T-cell (primary cell): ENCODE measurements at regions not wholly inside any gene's neighbourhood (a gene's known extent, or its start where the extent isn't known, plus 50 kb on each side); places are given as distances from the start of the nearest gene placed in this dataset.

Source experiments
- ATAC-seq, 4 experiments: fragments of 200-7000 bp in 3 of 4; fragments of 150-1000 bp in 1 of 4; cut with Tn5 transposase; replicated peaks in 1 of 4; 1 replicate in 3 of 4; 2 replicates in 1 of 4; pipeline ENCODE4 v1.10.0; 2021; ENCODE audit warnings: moderate library complexity in 3 of 4, mild to moderate bottlenecking in 2 of 4, moderate number of reproducible peaks in 1 of 4
- CTCF ChIA-PET, 2 donors: fragments of 300-600 bp; sonication (Branson Sonifier 250); formaldehyde crosslinking; loops; one replicate each; lab custom pipeline; 2022; ENCODE audit warnings: antibody characterized with exemption in 2 of 2; lab: Charles Lee
- POLR2A ChIA-PET, 2 donors: fragments of 300-600 bp; sonication (Branson Sonifier 250); formaldehyde crosslinking; loops; one replicate each; lab custom pipeline; 2022; ENCODE audit warnings: antibody characterized with exemption in 2 of 2; lab: Charles Lee
- DNase-seq, 35 experiments: peaks; one replicate each; pipeline versions ENCODE4 v3.0.0 to v3.0.0-alpha.2; 2013 to 2023
- H3K27ac ChIP-seq: one replicate; pipeline ENCODE4 v1.5.1; 2013; ENCODE audit warnings: low read length
- H3K27me3 ChIP-seq, 2 experiments: replicated peaks in 1 of 2; 1 replicate in 1 of 2; 2 replicates in 1 of 2; pipeline versions ENCODE4 v1.6.1 to v1.7.0; 2013; ENCODE audit warnings: low read length in 1 of 2, mixed read lengths in 1 of 2; ENCODE audit not compliant: control insufficient read depth in 2 of 2, insufficient read depth in 2 of 2; ENCODE audit errors: extremely low read depth in 1 of 2
- H3K36me3 ChIP-seq, 2 donors: 1 replicate in 1 of 2; 2 replicates in 1 of 2; pipeline versions ENCODE4 v1.6.1 to v1.7.0; 2013; ENCODE audit warnings: low read length in 1 of 2; ENCODE audit not compliant: control insufficient read depth in 2 of 2, insufficient read depth in 1 of 2; ENCODE audit errors: extremely low read depth in 1 of 2
- H3K4me1 ChIP-seq, 2 experiments: 1 replicate in 1 of 2; 2 replicates in 1 of 2; pipeline versions ENCODE4 v1.6.1 to v1.7.0; 2013; ENCODE audit warnings: low read length in 2 of 2, mixed read lengths in 1 of 2; ENCODE audit not compliant: insufficient read depth in 2 of 2, control insufficient read depth in 1 of 2; ENCODE audit errors: extremely low read depth in 1 of 2
- H3K4me3 ChIP-seq, 2 donors: 1 replicate in 1 of 2; 2 replicates in 1 of 2; pipeline versions ENCODE4 v1.5.1 to v1.7.0; 2013; ENCODE audit warnings: mild to moderate bottlenecking in 2 of 2, low read length in 1 of 2, moderate library complexity in 1 of 2; ENCODE audit not compliant: control insufficient read depth in 1 of 2; ENCODE audit errors: extremely low read depth in 1 of 2
- H3K9me3 ChIP-seq: 2 replicates; pipeline ENCODE4 v1.7.0; 2013
- H3K27ac Mint-ChIP-seq, 2 donors: one replicate each; pipeline ENCODE4 v1.8.0; 2020 to 2021; ENCODE audit warnings: mild to moderate bottlenecking in 2 of 2, mixed read lengths in 2 of 2
- H3K27me3 Mint-ChIP-seq, 2 donors: one replicate each; pipeline ENCODE4 v1.8.0; 2021 to 2022; ENCODE audit warnings: mixed read lengths in 2 of 2
- H3K36me3 Mint-ChIP-seq: one replicate; pipeline ENCODE4 v1.8.0; 2021; ENCODE audit warnings: mixed read lengths
- H3K4me1 Mint-ChIP-seq, 3 donors: one replicate each; pipeline ENCODE4 v1.8.0; 2020 to 2022; ENCODE audit warnings: mixed read lengths in 3 of 3, mild to moderate bottlenecking in 1 of 3
- H3K4me3 Mint-ChIP-seq, 3 donors: one replicate each; pipeline ENCODE4 v1.8.0; 2020 to 2022; ENCODE audit warnings: mild to moderate bottlenecking in 3 of 3, mixed read lengths in 3 of 3, moderate library complexity in 3 of 3
- H3K9me3 Mint-ChIP-seq, 3 donors: one replicate each; pipeline ENCODE4 v1.8.0; 2020 to 2022; ENCODE audit warnings: mixed read lengths in 3 of 3
- WGBS: methylation state at CpG from one replicate; pipeline ENCODE4 v1.1.5; 2013; ENCODE audit warnings: missing lambda C conversion rate; ENCODE audit not compliant: insufficient coverage; 5-methylcytosine and 5-hydroxymethylcytosine counted together

DNA sequence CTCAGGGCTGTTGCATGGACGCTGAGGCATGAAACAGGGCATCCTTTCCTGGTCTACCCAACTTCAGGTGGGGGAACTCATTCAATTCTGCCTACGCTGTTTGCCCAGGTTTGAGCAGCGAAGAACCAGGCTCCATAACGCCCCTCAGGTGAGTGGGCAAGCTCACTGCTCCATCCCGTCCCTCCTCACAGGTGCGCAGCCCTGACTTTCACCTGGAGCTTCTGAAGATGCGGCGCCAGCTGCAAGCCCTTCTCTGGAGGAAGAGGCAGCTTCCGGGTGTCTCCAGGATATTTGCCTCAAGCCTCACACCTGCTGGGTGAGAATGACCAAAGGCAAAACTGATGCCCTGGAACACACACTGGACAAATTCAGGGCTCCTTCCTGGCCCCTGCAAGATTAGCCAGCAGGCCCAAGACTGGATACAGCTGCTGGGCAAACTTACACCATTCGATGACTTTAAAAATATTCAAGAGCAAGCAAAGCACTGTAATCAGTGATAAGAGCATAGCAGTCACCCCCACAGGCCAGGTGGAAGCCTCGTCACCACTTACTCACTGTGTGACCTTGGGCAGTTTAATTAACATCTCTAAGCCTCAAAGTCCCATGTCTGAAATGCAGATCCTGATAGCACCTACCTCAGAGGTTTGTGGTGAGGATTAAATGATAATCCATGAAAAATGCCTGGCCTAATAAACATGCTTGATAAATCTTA, 97.7 kb downstream of the GYPC start:
- ChIA-PET POLR2A (no interaction called here), CTCF (no interaction called here)
- Histone ChIP-seq H3K9me3 (no peaks in the 10 kb centered on the region), H3K36me3 (no peaks in the 10 kb centered on the region), H3K4me3 (no peak overlapping the region), H3K27ac (no peak overlapping the region), H3K4me1 (peaks cover 6 to 8% of the 10 kb centered on the region in 2 experiments), H3K27me3 (no peaks in the 10 kb centered on the region)
- no peaks in the 10 kb centered on the region for H3K27me3 Mint-ChIP-seq
- H3K36me3 Mint-ChIP-seq, result no peaks in the 10 kb centered on the region
- no peak overlapping the region for H3K4me3 Mint-ChIP-seq
- H3K4me1 Mint-ChIP-seq, result peaks cover 17 to 29% (median 17%) of the 10 kb centered on the region in 3 donors
- ATAC-seq, result no peak
- WGBS, result 91% methylated on average over 10 of the region's 11 CpGs
- no peak for DNase-seq
- H3K9me3 Mint-ChIP-seq, result peaks cover 0 to 6% (median 0%) of the 10 kb centered on the region in 3 donors
- peak overlapping the region in 1 of 2 donors; percentile 76 for H3K27ac Mint-ChIP-seq

- Histone ChIP-seq H3K36me3 (no peaks in the 10 kb centered on the region), H3K9me3 (no peaks in the 10 kb centered on the region), H3K4me1 (peaks cover 8 to 9% of the 10 kb centered on the region in 2 experiments), H3K27me3 (no peaks in the 10 kb centered on the region), H3K4me3 (no peak overlapping the region), H3K27ac (no peak overlapping the region)
- Mint-ChIP-seq H3K9me3 (peaks cover 0 to 6% (median 0%) of the 10 kb centered on the region in 3 donors), H3K36me3 (no peaks in the 10 kb centered on the region), H3K27ac (peak overlapping the region; percentile 66 to 76), H3K4me1 (peaks cover 18 to 37% (median 23%) of the 10 kb centered on the region in 3 donors), H3K4me3 (no peak overlapping the region), H3K27me3 (no peaks in the 10 kb centered on the region)
- ChIA-PET CTCF (no interaction called here), POLR2A (no interaction called here)
- DNase-seq (peak in 1 of 35 experiments; percentile 13), ATAC-seq (peak in 3 of 4 experiments; percentile 34 to 40 (median 36))
- 78% methylated on average over 3 of the region's 5 CpGs for WGBS
Measured at GRCh38 chr2:126754240-126755004, 98.5 kb downstream of the GYPC start.

- H3K27ac Mint-ChIP-seq, result no peak overlapping the region
- H3K4me1 Mint-ChIP-seq, result peaks cover 27 to 49% (median 38%) of the 10 kb centered on the region in 3 donors
- no peak overlapping the region for H3K4me3 ChIP-seq
- ChIA-PET POLR2A (no interaction called here), CTCF (interaction anchor here (0.8 to 1.0 kb wide), 2 partner anchors 20 to 228 kb away, joined by 3 read pairs; no protein-coding TSS in a partner anchor)
- H3K36me3 Mint-ChIP-seq, result no peaks in the 10 kb centered on the region
- no peak for DNase-seq
- peaks cover 0 to 6% (median 0%) of the 10 kb centered on the region in 3 donors for H3K9me3 Mint-ChIP-seq
- ATAC-seq, result no peak
- no peaks in the 10 kb centered on the region for H3K36me3 ChIP-seq
- no peak overlapping the region for H3K4me3 Mint-ChIP-seq
- H3K27me3 Mint-ChIP-seq, result no peaks in the 10 kb centered on the region
- 71% methylated on average over 1 of the region's 1 CpG for WGBS
- H3K27me3 ChIP-seq, result no peaks in the 10 kb centered on the region
- no peak overlapping the region for H3K27ac ChIP-seq
- peaks cover 14 to 16% of the 10 kb centered on the region in 2 experiments for H3K4me1 ChIP-seq
- no peaks in the 10 kb centered on the region for H3K9me3 ChIP-seq
Measured at GRCh38 chr2:126756125-126756524, 100.2 kb downstream of the GYPC start.

GRCh38 chr2:126761256-126761980, 105.5 kb downstream of the GYPC start:
- H3K4me1 Mint-ChIP-seq, result peaks cover 65 to 74% (median 71%) of the 10 kb centered on the region in 3 donors

GRCh38 chr2:126761981-126762878, 106.3 kb downstream of the GYPC start:
- peaks cover 4% of the 10 kb centered on the region for H3K36me3 Mint-ChIP-seq
- ATAC-seq (peak; percentile 89 to 97 (median 95)), DNase-seq (peak; percentile 22 to 77 (median 51))
- ChIA-PET POLR2A (interaction anchor here in 1 of 2 donors (0.5 to 0.7 kb wide), 2 partner anchors 21 to 169 kb away, joined by 3 read pairs; no protein-coding TSS in a partner anchor), CTCF (interaction anchor here (0.6 to 2.1 kb wide), 7 partner anchors 11 to 1020 kb away, joined by 3 to 15 read pairs (median 4); no protein-coding TSS in a partner anchor)
- peaks cover 0 to 4% of the 10 kb centered on the region in 2 experiments for H3K27me3 ChIP-seq
- H3K27me3 Mint-ChIP-seq, result peaks cover 0 to 1% of the 10 kb centered on the region in 2 donors
- peak overlapping the region; percentile 36 for H3K27ac ChIP-seq
- H3K4me3 Mint-ChIP-seq, result peak overlapping the region; percentile 58 to 68 (median 58)
- peaks cover 0 to 5% (median 0%) of the 10 kb centered on the region in 3 donors for H3K9me3 Mint-ChIP-seq
- H3K27ac Mint-ChIP-seq, result peak overlapping the region; percentile 96 to 97
- H3K9me3 ChIP-seq, result no peaks in the 10 kb centered on the region
- WGBS, result no CpG with 5 or more reads among the region's 4 CpGs
- H3K4me3 ChIP-seq, result peak overlapping the region in 1 of 2 donors; percentile 25
- peaks cover 68 to 77% (median 77%) of the 10 kb centered on the region in 3 donors for H3K4me1 Mint-ChIP-seq
- peaks cover 37 to 49% of the 10 kb centered on the region in 2 experiments for H3K4me1 ChIP-seq
- H3K36me3 ChIP-seq, result no peaks in the 10 kb centered on the region

More at GRCh38 chr2:126761256-126761980, 105.5 kb downstream of the GYPC start:
- Histone ChIP-seq H3K4me1 (peaks cover 35 to 47% of the 10 kb centered on the region in 2 experiments), H3K36me3 (no peaks in the 10 kb centered on the region), H3K27ac (peak overlapping the region; percentile 36), H3K4me3 (no peak overlapping the region), H3K27me3 (no peaks in the 10 kb centered on the region), H3K9me3 (no peaks in the 10 kb centered on the region)
- no peak for DNase-seq
- ChIA-PET CTCF (interaction anchor here (0.6 to 2.1 kb wide), 3 partner anchors 15 to 1019 kb away, joined by 3 to 15 read pairs (median 3); no protein-coding TSS in a partner anchor), POLR2A (interaction anchor here in 1 of 2 donors (0.5 kb wide), 1 partner anchor 169 kb away, joined by 3 read pairs; no protein-coding TSS in a partner anchor)
- WGBS, result 95% methylated on average over 3 of the region's 6 CpGs
- Mint-ChIP-seq H3K4me3 (peak overlapping the region in 2 of 3 donors; percentile 58 to 68), H3K27me3 (peaks cover 0 to 1% of the 10 kb centered on the region in 2 donors), H3K36me3 (peaks cover 4% of the 10 kb centered on the region), H3K9me3 (peaks cover 0 to 5% (median 0%) of the 10 kb centered on the region in 3 donors), H3K27ac (peak overlapping the region; percentile 96 to 97)
- no peak for ATAC-seq
